PFSK-1 (cell line): ENCODE measurements at regions not wholly inside any gene's neighbourhood (a gene's known extent, or its start where the extent isn't known, plus 50 kb on each side); places are given as distances from the start of the nearest gene placed in this dataset.

Experiments
- FOXP2 ChIP-seq: optimal IDR thresholded peaks from 2 replicates; pipeline ENCODE3; 2011; ENCODE audit warnings: borderline replicate concordance, control low read depth, inconsistent platforms; ENCODE audit not compliant: insufficient read depth; ENCODE audit errors: extremely low read length, extremely low read depth
- POLR2AphosphoS5 ChIP-seq: IDR thresholded peaks from 2 replicates; pipeline ENCODE4 v1.6.1; 2012; ENCODE audit warnings: low read depth, mild to moderate bottlenecking, control low read depth, low read length, moderate library complexity
- REST ChIP-seq, 2 experiments: IDR thresholded peaks; 2 replicates each; pipeline versions ENCODE4 v1.6.1 to v1.8.0; 2011 to 2012; ENCODE audit warnings: low read depth in 2 of 2, low read length in 2 of 2, control low read depth in 1 of 2, inconsistent platforms in 1 of 2, mild to moderate bottlenecking in 1 of 2, moderate library complexity in 1 of 2; ENCODE audit not compliant: insufficient read depth in 1 of 2
- SIN3A ChIP-seq: IDR thresholded peaks from 2 replicates; pipeline ENCODE4 v1.6.1; 2012; ENCODE audit warnings: mild to moderate bottlenecking, low read length, moderate library complexity, borderline replicate concordance; ENCODE audit not compliant: insufficient read depth
- TAF1 ChIP-seq: IDR thresholded peaks from 2 replicates; pipeline ENCODE4 v1.6.1; 2012; ENCODE audit warnings: low read length, control low read depth, borderline replicate concordance; ENCODE audit not compliant: insufficient read depth

- no peak for TF ChIP-seq TAF1
- no peak for TF ChIP-seq SIN3A
- no peak for TF ChIP-seq POLR2AphosphoS5
- no peak for TF ChIP-seq REST (IDR thresholded peaks at IDR 0.05; ENCODE audit: insufficient read depth in 1 of 2, low read depth in 2 of 2, low read length in 2 of 2)
- no peak for TF ChIP-seq FOXP2
Observed at GRCh38 chr2:64930258-64930671, 58.9 kb upstream of the SLC1A4 start.

DNA sequence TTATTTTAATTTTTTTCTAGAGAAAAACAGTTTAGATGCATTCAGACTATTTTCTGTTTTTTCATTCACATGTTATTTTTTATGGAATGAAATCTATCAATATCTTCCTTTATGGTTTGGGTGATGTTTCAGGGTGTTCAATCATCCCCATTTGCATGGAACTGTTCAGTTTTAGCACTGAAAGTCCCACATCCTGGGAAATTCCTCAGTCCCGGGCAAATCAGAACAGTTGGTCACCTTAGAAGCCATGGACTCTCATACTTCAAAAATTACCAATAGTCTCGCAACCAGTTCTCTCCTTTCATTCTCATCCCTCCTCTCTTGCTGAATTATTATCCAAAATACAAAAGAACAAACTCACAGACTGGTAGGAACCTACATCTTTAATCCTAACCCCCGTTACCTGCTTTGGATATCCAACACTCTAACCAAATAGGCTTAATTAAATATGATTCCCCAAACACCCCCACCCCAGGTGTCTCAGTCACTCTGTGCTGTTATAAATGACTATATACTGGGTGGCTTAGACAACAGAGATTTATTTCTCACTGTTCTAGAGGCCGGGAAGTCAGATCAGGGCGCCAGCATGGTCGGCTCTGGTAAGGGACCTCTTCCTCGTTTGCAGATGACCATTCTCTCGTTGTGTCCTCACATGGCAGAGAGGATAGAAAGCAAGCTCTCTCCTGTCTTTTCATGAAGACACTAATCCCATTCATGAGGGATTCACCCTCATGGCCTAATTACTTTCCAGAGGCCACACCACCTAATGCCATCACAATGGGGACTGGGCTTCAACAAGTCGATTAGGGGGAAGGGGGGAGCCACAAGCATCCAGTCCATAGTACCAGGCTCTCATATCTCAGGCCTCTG, 57.7 kb upstream of the SLC1A4 start:
- no peak for TF ChIP-seq POLR2AphosphoS5
- no peak for TF ChIP-seq REST (IDR thresholded peaks at IDR 0.05; ENCODE audit: insufficient read depth in 1 of 2, low read depth in 2 of 2, low read length in 2 of 2)
- TF ChIP-seq SIN3A: no peak
- no peak for TF ChIP-seq TAF1
- no peak for TF ChIP-seq FOXP2

DNA sequence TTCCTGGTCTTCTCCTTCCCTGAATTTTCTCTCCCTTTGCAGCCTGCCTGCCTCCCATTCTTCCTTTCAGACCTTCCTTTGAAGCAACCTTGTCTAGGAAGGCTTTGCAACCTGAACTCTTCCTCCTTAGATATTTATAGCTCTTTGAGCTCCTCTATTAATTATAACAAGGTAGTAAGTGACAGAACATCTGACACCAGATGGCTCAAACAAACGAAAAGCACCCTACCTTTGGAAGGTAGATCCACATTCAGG, 57.2 kb upstream of the SLC1A4 start:
- TF ChIP-seq POLR2AphosphoS5: no peak
- TF ChIP-seq TAF1: no peak
- TF ChIP-seq FOXP2: no peak
- no peak for TF ChIP-seq SIN3A
- TF ChIP-seq REST (IDR thresholded peaks at IDR 0.05; ENCODE audit: insufficient read depth in 1 of 2, low read depth in 2 of 2, low read length in 2 of 2): no peak

GRCh38 chr2:64932371-64933216, 56.6 kb upstream of the SLC1A4 start:
- TF ChIP-seq REST (IDR thresholded peaks at IDR 0.05; ENCODE audit: insufficient read depth in 1 of 2, low read depth in 2 of 2, low read length in 2 of 2): no peak
- no peak for TF ChIP-seq FOXP2
- no peak for TF ChIP-seq SIN3A
- TF ChIP-seq TAF1: no peak
- TF ChIP-seq POLR2AphosphoS5: no peak
